ENCODE measurements at regions not wholly inside any gene's neighbourhood (a gene's known extent, or its start where the extent isn't known, plus 50 kb on each side); places are given as distances from the start of the nearest gene placed in this dataset.
"Not testable (repeated sequence)": the region's sequence is repeated elsewhere in the genome, so short reads cannot be mapped to it uniquely, and the experiment has no call there.

DNA sequence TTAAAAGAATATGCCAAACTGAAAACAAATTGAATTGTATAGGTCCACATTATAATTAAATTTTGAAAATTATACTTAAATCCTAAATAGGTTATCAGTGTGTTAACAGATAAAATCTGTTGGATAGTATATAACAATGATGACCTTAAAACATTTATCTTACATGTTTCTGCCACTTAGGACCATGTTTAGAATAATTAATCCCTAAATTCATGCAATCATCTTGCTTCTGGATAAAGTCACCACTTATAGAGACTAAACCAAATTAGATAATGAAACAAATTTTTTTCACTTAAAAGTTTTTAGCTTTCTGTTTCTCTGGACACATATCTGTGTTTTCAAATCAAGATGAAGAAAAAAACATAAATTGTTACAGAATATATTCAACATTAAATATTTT is 511.7 kb upstream of the MIR17HG start:
- DNase-seq (ENCODE audit: low read depth, low spot score) = no peak
- in situ Hi-C loops (cut with HindIII; ENCODE audit: low sequenced_read_pairs) = no loop called here
- TF ChIP-seq, protein P1, sequence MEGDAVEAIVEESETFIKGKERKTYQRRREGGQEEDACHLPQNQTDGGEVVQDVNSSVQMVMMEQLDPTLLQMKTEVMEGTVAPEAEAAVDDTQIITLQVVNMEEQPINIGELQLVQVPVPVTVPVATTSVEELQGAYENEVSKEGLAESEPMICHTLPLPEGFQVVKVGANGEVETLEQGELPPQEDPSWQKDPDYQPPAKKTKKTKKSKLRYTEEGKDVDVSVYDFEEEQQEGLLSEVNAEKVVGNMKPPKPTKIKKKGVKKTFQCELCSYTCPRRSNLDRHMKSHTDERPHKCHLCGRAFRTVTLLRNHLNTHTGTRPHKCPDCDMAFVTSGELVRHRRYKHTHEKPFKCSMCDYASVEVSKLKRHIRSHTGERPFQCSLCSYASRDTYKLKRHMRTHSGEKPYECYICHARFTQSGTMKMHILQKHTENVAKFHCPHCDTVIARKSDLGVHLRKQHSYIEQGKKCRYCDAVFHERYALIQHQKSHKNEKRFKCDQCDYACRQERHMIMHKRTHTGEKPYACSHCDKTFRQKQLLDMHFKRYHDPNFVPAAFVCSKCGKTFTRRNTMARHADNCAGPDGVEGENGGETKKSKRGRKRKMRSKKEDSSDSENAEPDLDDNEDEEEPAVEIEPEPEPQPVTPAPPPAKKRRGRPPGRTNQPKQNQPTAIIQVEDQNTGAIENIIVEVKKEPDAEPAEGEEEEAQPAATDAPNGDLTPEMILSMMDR (IDR thresholded peaks at IDR 0.05; ENCODE audit: low read depth, low read length) = no peak
- H3K4me3 ChIP-seq (ENCODE audit: low read depth, low read length) = no peak overlapping the region

GRCh38 chr13:90838317-90838960 is 509.0 kb upstream of the MIR17HG start:
- in situ Hi-C loops (cut with HindIII; ENCODE audit: low sequenced_read_pairs) = no loop called here
- no peak overlapping the region for H3K4me3 ChIP-seq (ENCODE audit: low read depth, low read length)
- TF ChIP-seq, protein P1 (IDR thresholded peaks at IDR 0.05; ENCODE audit: low read depth, low read length) = no peak
- no peak for DNase-seq (ENCODE audit: low read depth, low spot score)

DNA sequence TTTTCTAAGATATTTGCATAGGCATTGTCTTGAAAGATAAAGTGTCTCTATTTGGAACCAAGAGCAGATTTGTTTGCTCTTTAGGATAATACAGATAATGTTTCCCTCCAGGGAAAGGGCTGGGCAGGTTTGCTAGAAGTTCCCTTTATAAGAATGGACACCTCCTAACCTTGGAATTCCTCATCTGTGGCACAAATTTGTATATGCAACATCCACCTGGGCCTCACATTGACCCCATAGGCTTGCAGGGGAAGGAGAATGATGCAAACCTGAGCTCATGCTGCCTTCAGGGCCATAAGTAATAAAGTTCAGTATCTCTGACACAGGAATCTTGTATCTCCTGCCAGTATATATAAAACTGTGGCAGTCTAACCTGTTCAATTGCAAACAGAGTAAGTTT is 508.4 kb upstream of the MIR17HG start:
- no peak for DNase-seq (ENCODE audit: low read depth, low spot score)
- in situ Hi-C loops (cut with HindIII; ENCODE audit: low sequenced_read_pairs) = no loop called here
- TF ChIP-seq, protein P1 (IDR thresholded peaks at IDR 0.05; ENCODE audit: low read depth, low read length) = no peak
- H3K4me3 ChIP-seq (ENCODE audit: low read depth, low read length) = no peak overlapping the region

GRCh38 chr13:90846936-90847335 is 500.6 kb upstream of the MIR17HG start:
- in situ Hi-C loops (cut with HindIII; ENCODE audit: low sequenced_read_pairs) = no loop called here
- TF ChIP-seq, protein P1 (IDR thresholded peaks at IDR 0.05; ENCODE audit: low read depth, low read length) = no peak
- H3K4me3 ChIP-seq (ENCODE audit: low read depth, low read length) = no peak overlapping the region
- no peak for DNase-seq (ENCODE audit: low read depth, low spot score)

DNA sequence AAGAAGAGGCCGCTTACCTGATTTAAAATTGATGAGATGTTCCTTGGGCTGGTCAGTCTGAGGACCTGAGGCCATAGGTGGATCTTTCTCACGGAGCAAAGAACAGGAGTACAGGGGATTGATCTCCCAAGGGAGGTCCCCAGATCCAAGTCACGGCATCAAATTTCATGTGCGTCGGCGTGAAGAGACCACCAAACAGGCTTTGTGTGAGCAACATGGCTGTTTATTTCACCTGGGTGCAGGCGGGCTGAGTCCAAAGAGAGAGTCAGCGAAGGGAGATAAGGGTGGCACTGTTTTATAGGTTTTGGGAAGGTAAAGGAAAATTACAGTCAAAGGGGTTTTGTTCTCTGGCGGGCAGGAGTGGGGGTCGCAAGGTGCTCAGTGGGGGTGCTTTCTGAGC is 493.8 kb upstream of the MIR17HG start:
- H3K4me3 ChIP-seq (ENCODE audit: low read depth, low read length); DNase-seq (ENCODE audit: low read depth, low spot score); in situ Hi-C loops (cut with HindIII; ENCODE audit: low sequenced_read_pairs): not testable (repeated sequence)

- in situ Hi-C loops (cut with HindIII; ENCODE audit: low sequenced_read_pairs) = no loop called here
- no peak overlapping the region for H3K4me3 ChIP-seq (ENCODE audit: low read depth, low read length)
- no peak for DNase-seq (ENCODE audit: low read depth, low spot score)
- TF ChIP-seq, protein P1 (IDR thresholded peaks at IDR 0.05; ENCODE audit: low read depth, low read length) = no peak
Observed at GRCh38 chr13:90857921-90858320, 489.6 kb upstream of the MIR17HG start.

DNA sequence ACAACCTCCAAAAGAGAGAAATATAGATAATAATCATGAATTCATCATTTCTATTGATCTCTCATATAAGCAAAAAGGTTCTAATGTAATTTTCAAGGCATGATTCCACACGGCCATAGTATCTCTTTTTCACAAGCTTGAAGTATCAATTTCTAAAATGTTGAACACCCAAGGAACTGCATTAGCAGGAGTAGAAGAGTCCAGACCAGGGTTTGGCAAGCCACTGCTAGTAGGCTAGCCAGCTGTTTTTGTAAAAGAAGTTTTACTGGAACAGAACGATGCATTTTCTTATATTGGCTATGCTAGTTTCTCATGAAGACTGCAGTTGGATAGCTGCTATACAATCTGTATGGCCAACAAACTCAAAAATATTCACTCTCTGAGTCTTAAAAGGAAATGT is 481.5 kb upstream of the MIR17HG start:
- no peak for DNase-seq (ENCODE audit: low read depth, low spot score)
- TF ChIP-seq, protein P1 (IDR thresholded peaks at IDR 0.05; ENCODE audit: low read depth, low read length) = no peak
- H3K4me3 ChIP-seq (ENCODE audit: low read depth, low read length) = no peak overlapping the region
- in situ Hi-C loops (cut with HindIII; ENCODE audit: low sequenced_read_pairs) = no loop called here

Data from astrocyte of the spinal cord (primary cell).